ENCODE measurements at regions not wholly inside any gene's neighbourhood (a gene's known extent, or its start where the extent isn't known, plus 50 kb on each side); places are given as distances from the start of the nearest gene placed in this dataset.

DNA sequence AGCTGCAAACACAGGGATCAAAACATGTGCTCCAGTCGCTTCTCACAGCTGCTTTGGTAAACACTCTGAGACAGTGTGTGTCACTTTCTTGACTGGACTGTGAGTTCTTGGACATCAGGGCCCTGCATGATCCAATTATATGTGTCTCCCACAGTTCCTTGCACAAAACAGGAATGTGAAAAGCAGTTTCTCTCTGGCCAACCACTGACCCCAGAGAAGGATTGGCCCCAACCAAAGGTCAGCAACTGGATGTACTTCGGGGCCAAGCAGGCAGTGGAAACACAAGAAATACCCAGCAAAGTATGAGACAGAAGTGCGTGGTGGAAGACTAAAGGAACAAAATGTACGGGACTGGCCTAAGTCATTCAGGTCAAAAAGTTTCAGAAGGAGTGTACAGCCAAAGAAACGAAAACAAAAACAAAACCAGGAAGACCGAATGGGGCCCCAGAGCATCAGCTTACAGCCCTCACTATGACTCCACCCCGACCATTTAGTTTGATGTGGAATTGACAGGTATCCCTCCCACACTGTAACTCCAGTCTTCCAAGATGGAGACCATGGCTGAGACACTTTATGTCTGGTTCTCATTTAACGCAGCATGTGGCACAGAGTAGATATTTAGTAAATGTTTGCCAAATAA, 76.7 kb upstream of the LPP start:
- BruUV-seq (replicated peaks), result no TSS peak
- no peak overlapping the region for H3K9ac ChIP-seq (ENCODE audit: low read depth, low read length)
- dilution Hi-C loops (cut with HindIII; ENCODE audit: low sequenced_read_pairs, unreplicated experiment), result no loop called here
- H3K4me1 ChIP-seq (ENCODE audit: control insufficient read depth, insufficient read depth, low read length), result peaks cover 2% of the 10 kb centered on the region
- H2BK15ac ChIP-seq (ENCODE audit: low read depth, low read length), result no peak overlapping the region
- H3K4me2 ChIP-seq (ENCODE audit: low read depth, low read length), result no peak overlapping the region
- ChIA-PET POLR2A (ENCODE audit: unreplicated experiment) (no interaction called here), CTCF (no interaction called here)
- no peak overlapping the region for H3K4ac ChIP-seq (ENCODE audit: low read depth, low read length)
- no peak overlapping the region for H2AFZ ChIP-seq (replicated peaks; ENCODE audit: low read length, poor library complexity)
- no peaks in the 10 kb centered on the region for H3K9me1 ChIP-seq (ENCODE audit: insufficient read depth, low read length)
- in situ Hi-C loops (cut with MboI; ENCODE audit: low sequenced_read_pairs), result no loop called here
- 84% methylated on average over 3 of the region's 8 CpGs; no CpG with 5 or more reads in 1 of the 2 experiments for WGBS, 2 experiments (ENCODE audit: extremely low coverage in 2 of 2, insufficient read length in 1 of 2)
- no peak overlapping the region for H4K91ac ChIP-seq (ENCODE audit: insufficient read depth, low read depth, low read length)
- H4K5ac ChIP-seq (ENCODE audit: low read depth, low read length), result no peak overlapping the region
- no peak overlapping the region for H2BK120ac ChIP-seq (ENCODE audit: low read depth, low read length)
- H3K14ac ChIP-seq (replicated peaks; ENCODE audit: low read depth, low read length), result no peak overlapping the region
- H3K36me3 ChIP-seq (ENCODE audit: control insufficient read depth, insufficient read depth, low read length), result no peaks in the 10 kb centered on the region
- H3K9me3 ChIP-seq (ENCODE audit: control insufficient read depth, insufficient read depth, low read length), result no peaks in the 10 kb centered on the region
- intact Hi-C loops (cut with micrococcal nuclease), result no loop called here
- H2BK20ac ChIP-seq (ENCODE audit: low read depth, low read length), result no peak overlapping the region
- no peaks in the 10 kb centered on the region for H3K27me3 ChIP-seq (ENCODE audit: control insufficient read depth, insufficient read depth, low read length)
- H3K4me3 ChIP-seq (ENCODE audit: insufficient read depth, low read depth, low read length), result no peak overlapping the region
- no peak overlapping the region for H2AK5ac ChIP-seq (ENCODE audit: low read depth, low read length)
- H2BK5ac ChIP-seq (ENCODE audit: low read depth, low read length, poor library complexity, severe bottlenecking), result no peak overlapping the region
- no peak overlapping the region for H3K27ac ChIP-seq (ENCODE audit: insufficient read depth, low read length)
- no peak overlapping the region for H2AK9ac ChIP-seq (replicated peaks; ENCODE audit: low read depth, low read length, poor library complexity)
- H4K20me1 ChIP-seq (ENCODE audit: insufficient read depth, low read length), result no peaks in the 10 kb centered on the region
- DNase-seq (no peak), ATAC-seq (ENCODE audit: low read depth) (no peak)
- no peaks in the 10 kb centered on the region for H3K79me1 ChIP-seq (ENCODE audit: low read depth in 1 of 2, low read length in 2 of 2)
- H3K23ac ChIP-seq (ENCODE audit: low read depth, low read length), result no peak overlapping the region
- H3K56ac ChIP-seq (ENCODE audit: extremely low read depth, insufficient read depth, low read length), result no peak overlapping the region
- H3K18ac ChIP-seq (ENCODE audit: low read depth, low read length), result no peak overlapping the region
- H4K8ac ChIP-seq (ENCODE audit: low read depth in 2 of 2, low read length in 2 of 2), result no peak overlapping the region
- TF ChIP-seq, protein P1, sequence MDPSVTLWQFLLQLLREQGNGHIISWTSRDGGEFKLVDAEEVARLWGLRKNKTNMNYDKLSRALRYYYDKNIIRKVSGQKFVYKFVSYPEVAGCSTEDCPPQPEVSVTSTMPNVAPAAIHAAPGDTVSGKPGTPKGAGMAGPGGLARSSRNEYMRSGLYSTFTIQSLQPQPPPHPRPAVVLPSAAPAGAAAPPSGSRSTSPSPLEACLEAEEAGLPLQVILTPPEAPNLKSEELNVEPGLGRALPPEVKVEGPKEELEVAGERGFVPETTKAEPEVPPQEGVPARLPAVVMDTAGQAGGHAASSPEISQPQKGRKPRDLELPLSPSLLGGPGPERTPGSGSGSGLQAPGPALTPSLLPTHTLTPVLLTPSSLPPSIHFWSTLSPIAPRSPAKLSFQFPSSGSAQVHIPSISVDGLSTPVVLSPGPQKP (IDR thresholded peaks at IDR 0.05; ENCODE audit: borderline replicate concordance, low read depth, low read length), result no peak
- TF ChIP-seq RCOR1 (IDR thresholded peaks at IDR 0.05; ENCODE audit: insufficient replicate concordance, low read length) (no peak), CEBPB (IDR thresholded peaks at IDR 0.05; ENCODE audit: low read depth, low read length) (no peak), NFE2L2 (IDR thresholded peaks at IDR 0.05; ENCODE audit: low read depth, low read length) (no peak), MAZ (IDR thresholded peaks at IDR 0.05; ENCODE audit: borderline replicate concordance, low read depth, low read length) (no peak), POLR2A (IDR thresholded peaks at IDR 0.05; ENCODE audit: low read depth, low read length) (no peak), MXI1 (IDR thresholded peaks at IDR 0.05; ENCODE audit: borderline replicate concordance, low read depth, low read length) (no peak), CHD1 (IDR thresholded peaks at IDR 0.05; ENCODE audit: low read depth, low read length) (no peak), SMC3 (IDR thresholded peaks at IDR 0.05; ENCODE audit: low read depth, low read length) (no peak), RAD21 (IDR thresholded peaks at IDR 0.05; ENCODE audit: low read length) (no peak), RFX5 (IDR thresholded peaks at IDR 0.05; ENCODE audit: low read depth, low read length) (no peak), BHLHE40 (IDR thresholded peaks at IDR 0.05; ENCODE audit: low read depth, low read length) (no peak), MAFK (IDR thresholded peaks at IDR 0.05; ENCODE audit: low read depth, low read length) (no peak), FOS (IDR thresholded peaks at IDR 0.05; ENCODE audit: low read depth, low read length) (no peak)
- TF ChIP-seq, protein P2, sequence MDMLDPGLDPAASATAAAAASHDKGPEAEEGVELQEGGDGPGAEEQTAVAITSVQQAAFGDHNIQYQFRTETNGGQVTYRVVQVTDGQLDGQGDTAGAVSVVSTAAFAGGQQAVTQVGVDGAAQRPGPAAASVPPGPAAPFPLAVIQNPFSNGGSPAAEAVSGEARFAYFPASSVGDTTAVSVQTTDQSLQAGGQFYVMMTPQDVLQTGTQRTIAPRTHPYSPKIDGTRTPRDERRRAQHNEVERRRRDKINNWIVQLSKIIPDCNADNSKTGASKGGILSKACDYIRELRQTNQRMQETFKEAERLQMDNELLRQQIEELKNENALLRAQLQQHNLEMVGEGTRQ (IDR thresholded peaks at IDR 0.05; ENCODE audit: low read depth, low read length), result no peak
- TF ChIP-seq, protein P3, sequence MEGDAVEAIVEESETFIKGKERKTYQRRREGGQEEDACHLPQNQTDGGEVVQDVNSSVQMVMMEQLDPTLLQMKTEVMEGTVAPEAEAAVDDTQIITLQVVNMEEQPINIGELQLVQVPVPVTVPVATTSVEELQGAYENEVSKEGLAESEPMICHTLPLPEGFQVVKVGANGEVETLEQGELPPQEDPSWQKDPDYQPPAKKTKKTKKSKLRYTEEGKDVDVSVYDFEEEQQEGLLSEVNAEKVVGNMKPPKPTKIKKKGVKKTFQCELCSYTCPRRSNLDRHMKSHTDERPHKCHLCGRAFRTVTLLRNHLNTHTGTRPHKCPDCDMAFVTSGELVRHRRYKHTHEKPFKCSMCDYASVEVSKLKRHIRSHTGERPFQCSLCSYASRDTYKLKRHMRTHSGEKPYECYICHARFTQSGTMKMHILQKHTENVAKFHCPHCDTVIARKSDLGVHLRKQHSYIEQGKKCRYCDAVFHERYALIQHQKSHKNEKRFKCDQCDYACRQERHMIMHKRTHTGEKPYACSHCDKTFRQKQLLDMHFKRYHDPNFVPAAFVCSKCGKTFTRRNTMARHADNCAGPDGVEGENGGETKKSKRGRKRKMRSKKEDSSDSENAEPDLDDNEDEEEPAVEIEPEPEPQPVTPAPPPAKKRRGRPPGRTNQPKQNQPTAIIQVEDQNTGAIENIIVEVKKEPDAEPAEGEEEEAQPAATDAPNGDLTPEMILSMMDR (conservative IDR thresholded peaks at IDR 0.05; ENCODE audit: low read depth, low read length), result no peak

Measured in IMR-90 (cell line).